HFFc6 (cell line): ENCODE measurements at regions not wholly inside any gene's neighbourhood (a gene's known extent, or its start where the extent isn't known, plus 50 kb on each side); places are given as distances from the start of the nearest gene placed in this dataset.

Source experiments
- DNase-seq: peaks from one replicate; pipeline ENCODE4 v3.0.0-alpha.2; 2018
- H3K27ac Mint-ChIP-seq: 2 replicates; pipeline ENCODE4 v1.8.0; 2020; ENCODE audit warnings: mild to moderate bottlenecking, mixed read lengths
- H3K27me3 Mint-ChIP-seq: 2 replicates; pipeline ENCODE4 v1.8.0; 2021; ENCODE audit warnings: mild to moderate bottlenecking, moderate library complexity, mixed read lengths; ENCODE audit not compliant: insufficient read depth
- H3K36me3 Mint-ChIP-seq: 2 replicates; pipeline ENCODE4 v1.8.0; 2021; ENCODE audit warnings: low read depth, mixed read lengths
- H3K4me1 Mint-ChIP-seq: 2 replicates; pipeline ENCODE4 v1.8.0; 2020; ENCODE audit warnings: low read depth, mixed read lengths
- H3K4me3 Mint-ChIP-seq: 2 replicates; pipeline ENCODE4 v1.8.0; 2020; ENCODE audit warnings: mild to moderate bottlenecking, moderate library complexity, mixed read lengths
- H3K9me3 Mint-ChIP-seq: 2 replicates; pipeline ENCODE4 v1.8.0; 2020; ENCODE audit warnings: mild to moderate bottlenecking, mixed read lengths
- TF ChIP-seq, protein P1 (sequence below): fragments of 200-600 bp; sonication (generic); IDR thresholded peaks from 2 replicates; pipeline ENCODE4 v1.5.0; 2021; ENCODE audit warnings: antibody characterized with exemption, mild to moderate bottlenecking

- no peaks in the 10 kb centered on the region for H3K4me1 Mint-ChIP-seq
- H3K27ac Mint-ChIP-seq, result no peak overlapping the region
- TF ChIP-seq, protein P1, sequence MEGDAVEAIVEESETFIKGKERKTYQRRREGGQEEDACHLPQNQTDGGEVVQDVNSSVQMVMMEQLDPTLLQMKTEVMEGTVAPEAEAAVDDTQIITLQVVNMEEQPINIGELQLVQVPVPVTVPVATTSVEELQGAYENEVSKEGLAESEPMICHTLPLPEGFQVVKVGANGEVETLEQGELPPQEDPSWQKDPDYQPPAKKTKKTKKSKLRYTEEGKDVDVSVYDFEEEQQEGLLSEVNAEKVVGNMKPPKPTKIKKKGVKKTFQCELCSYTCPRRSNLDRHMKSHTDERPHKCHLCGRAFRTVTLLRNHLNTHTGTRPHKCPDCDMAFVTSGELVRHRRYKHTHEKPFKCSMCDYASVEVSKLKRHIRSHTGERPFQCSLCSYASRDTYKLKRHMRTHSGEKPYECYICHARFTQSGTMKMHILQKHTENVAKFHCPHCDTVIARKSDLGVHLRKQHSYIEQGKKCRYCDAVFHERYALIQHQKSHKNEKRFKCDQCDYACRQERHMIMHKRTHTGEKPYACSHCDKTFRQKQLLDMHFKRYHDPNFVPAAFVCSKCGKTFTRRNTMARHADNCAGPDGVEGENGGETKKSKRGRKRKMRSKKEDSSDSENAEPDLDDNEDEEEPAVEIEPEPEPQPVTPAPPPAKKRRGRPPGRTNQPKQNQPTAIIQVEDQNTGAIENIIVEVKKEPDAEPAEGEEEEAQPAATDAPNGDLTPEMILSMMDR, result no peak
- peaks cover 64% of the 10 kb centered on the region for H3K9me3 Mint-ChIP-seq
- DNase-seq, result no peak
- no peak overlapping the region for H3K4me3 Mint-ChIP-seq
- no peaks in the 10 kb centered on the region; the same call in 1 of the 2 replicates for H3K27me3 Mint-ChIP-seq
- no peaks in the 10 kb centered on the region for H3K36me3 Mint-ChIP-seq
These were observed 461.7 kb upstream of the CADM1 start for GRCh38 chr11:115965767-115966504.

DNA sequence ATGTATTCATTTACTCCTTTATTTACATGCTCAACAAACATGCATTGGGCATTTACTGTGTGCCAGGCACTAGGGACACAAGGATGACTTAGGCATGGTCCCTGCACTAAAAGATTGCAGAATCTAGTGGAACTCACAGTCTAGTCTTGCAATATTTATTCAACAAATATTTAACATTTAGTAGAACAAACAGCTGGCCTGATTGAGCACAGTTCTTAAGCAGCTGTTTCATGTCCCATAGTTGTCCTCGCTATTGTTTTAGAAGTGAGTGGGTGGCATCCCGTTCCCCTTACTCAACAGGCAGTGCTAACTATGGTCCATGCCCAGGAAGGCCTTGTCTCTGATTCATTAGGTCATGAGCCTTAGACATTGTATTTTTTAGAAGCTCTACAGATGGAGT lies 459.9 kb upstream of the CADM1 start:
- Mint-ChIP-seq H3K4me1 (no peaks in the 10 kb centered on the region), H3K9me3 (peaks cover 68% of the 10 kb centered on the region), H3K4me3 (no peak overlapping the region), H3K27ac (no peak overlapping the region), H3K27me3 (no peaks in the 10 kb centered on the region), H3K36me3 (no peaks in the 10 kb centered on the region)
- DNase-seq, result no peak
- TF ChIP-seq, protein P1, result no peak

- Mint-ChIP-seq H3K36me3 (no peaks in the 10 kb centered on the region), H3K4me3 (no peak overlapping the region), H3K4me1 (no peaks in the 10 kb centered on the region), H3K27ac (no peak overlapping the region), H3K27me3 (no peaks in the 10 kb centered on the region), H3K9me3 (peaks cover 75% of the 10 kb centered on the region)
- no peak for DNase-seq
- TF ChIP-seq, protein P1, result no peak
These were observed 458.9 kb upstream of the CADM1 start for GRCh38 chr11:115963156-115963555.

DNA sequence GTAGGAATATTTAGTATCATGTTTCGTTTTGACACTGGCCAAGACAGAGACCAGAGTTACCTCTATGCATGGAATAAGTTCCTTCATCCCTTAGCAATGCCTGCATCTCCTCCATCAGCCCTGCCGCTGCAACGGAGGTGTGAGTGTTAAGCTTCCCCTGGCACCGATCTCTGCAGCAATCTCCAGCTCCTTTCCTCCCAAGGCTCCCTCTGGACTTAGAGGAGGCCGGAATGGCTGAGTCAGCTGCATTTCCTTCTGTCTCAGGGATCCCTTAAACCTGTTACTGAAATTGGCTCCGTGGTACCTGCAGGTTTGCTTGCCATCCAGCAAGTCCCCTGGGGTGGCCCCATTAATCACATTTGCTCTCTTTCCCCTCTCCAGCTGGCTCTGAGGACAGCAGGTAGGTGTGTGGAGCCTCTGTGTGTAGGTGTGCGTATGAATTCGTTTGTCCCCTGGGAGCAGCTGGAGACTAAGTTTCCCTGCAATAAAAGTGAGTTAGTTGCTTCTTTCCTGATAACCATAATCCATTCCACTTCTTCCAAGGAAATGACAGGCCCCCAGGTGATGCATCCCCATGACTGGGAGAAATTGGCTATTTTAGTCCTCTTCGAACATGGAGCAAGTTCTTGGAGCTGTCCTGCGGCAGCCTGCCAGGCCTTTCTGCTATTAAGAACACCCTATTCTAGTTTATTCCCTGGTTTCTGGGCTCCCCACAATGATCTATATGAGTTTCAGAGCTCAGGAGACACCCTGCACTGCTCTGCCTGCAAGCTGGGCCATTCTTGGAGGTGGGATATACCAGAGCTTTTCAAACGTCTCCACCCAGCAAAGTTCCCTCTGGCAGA lies 457.2 kb upstream of the CADM1 start:
- TF ChIP-seq, protein P1, result no peak
- no peaks in the 10 kb centered on the region for H3K4me1 Mint-ChIP-seq

GRCh38 chr11:115959081-115959486 lies 454.9 kb upstream of the CADM1 start:
- H3K27me3 Mint-ChIP-seq, result no peaks in the 10 kb centered on the region
- no peak for DNase-seq
- H3K9me3 Mint-ChIP-seq, result peaks cover 55% of the 10 kb centered on the region
- no peak overlapping the region for H3K27ac Mint-ChIP-seq
- H3K4me1 Mint-ChIP-seq, result no peaks in the 10 kb centered on the region
- H3K36me3 Mint-ChIP-seq, result no peaks in the 10 kb centered on the region
- H3K4me3 Mint-ChIP-seq, result no peak overlapping the region
- TF ChIP-seq, protein P1, result no peak

More for the DNA sequence above, 457.2 kb upstream of the CADM1 start:
- DNase-seq, result no peak
- H3K27me3 Mint-ChIP-seq, result no peaks in the 10 kb centered on the region
- H3K27ac Mint-ChIP-seq, result no peak overlapping the region
- no peaks in the 10 kb centered on the region for H3K36me3 Mint-ChIP-seq
- no peak overlapping the region for H3K4me3 Mint-ChIP-seq
- peaks cover 66% of the 10 kb centered on the region for H3K9me3 Mint-ChIP-seq
